ENCODE measurements at regions not wholly inside any gene's neighbourhood (a gene's known extent, or its start where the extent isn't known, plus 50 kb on each side); places are given as distances from the start of the nearest gene placed in this dataset.

DNA sequence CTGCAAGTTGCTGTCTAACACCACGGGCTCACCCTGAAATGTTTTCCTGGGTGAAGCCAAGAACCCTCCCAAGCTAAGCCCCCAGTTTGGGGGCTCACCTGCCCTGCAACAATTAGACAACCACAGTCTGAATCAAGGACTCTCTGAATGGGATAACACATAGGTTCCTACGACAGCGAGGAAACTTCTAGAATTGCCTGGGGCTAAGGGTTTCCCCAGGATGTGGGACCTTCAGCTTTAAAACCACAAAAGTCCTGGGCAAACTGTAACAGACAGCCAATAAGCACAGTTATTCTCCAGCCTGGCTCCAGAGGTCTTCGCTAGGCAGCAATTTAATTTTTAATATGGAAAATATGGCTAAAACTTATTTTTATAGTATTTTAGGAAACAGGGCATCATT is 162.6 kb downstream of the PRKX start:
- no peak for TF ChIP-seq CTCF (IDR thresholded peaks at IDR 0.05 in 4 of 5, conservative IDR thresholded peaks at IDR 0.05 in 1 of 5)
- TF ChIP-seq POLR2A (IDR thresholded peaks at IDR 0.05) = no peak

All from gastrocnemius medialis (tissue), 4 donors.